ENCODE measurements at regions not wholly inside any gene's neighbourhood (a gene's known extent, or its start where the extent isn't known, plus 50 kb on each side); places are given as distances from the start of the nearest gene placed in this dataset.

DNA sequence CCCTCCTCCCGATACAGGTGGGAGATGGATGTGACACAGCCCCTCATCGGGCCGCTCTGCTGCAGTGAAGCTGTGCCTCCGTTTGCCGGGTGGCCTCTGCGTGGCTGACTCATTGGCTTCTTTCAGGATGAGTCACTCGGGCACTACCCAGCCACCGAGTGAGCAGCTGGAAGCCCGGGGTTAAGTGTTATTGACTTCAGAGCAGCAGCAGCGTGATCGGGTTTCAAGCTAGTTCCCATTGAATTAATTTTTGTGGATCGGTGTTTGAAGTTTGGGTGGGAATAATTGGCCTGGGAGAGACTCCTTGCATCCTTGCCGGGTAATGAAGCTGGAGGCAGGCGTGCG lies 266.4 kb upstream of the IRX4 start:
- TF ChIP-seq, protein P1, sequence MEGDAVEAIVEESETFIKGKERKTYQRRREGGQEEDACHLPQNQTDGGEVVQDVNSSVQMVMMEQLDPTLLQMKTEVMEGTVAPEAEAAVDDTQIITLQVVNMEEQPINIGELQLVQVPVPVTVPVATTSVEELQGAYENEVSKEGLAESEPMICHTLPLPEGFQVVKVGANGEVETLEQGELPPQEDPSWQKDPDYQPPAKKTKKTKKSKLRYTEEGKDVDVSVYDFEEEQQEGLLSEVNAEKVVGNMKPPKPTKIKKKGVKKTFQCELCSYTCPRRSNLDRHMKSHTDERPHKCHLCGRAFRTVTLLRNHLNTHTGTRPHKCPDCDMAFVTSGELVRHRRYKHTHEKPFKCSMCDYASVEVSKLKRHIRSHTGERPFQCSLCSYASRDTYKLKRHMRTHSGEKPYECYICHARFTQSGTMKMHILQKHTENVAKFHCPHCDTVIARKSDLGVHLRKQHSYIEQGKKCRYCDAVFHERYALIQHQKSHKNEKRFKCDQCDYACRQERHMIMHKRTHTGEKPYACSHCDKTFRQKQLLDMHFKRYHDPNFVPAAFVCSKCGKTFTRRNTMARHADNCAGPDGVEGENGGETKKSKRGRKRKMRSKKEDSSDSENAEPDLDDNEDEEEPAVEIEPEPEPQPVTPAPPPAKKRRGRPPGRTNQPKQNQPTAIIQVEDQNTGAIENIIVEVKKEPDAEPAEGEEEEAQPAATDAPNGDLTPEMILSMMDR (IDR thresholded peaks at IDR 0.05 in 8 of 11, conservative IDR thresholded peaks at IDR 0.05 in 3 of 11), result no peak
- no peak for TF ChIP-seq POLR2A (IDR thresholded peaks at IDR 0.05)

Measured in spleen (tissue), 7 donors.